SK-N-SH (cell line): ENCODE measurements at regions not wholly inside any gene's neighbourhood (a gene's known extent, or its start where the extent isn't known, plus 50 kb on each side); places are given as distances from the start of the nearest gene placed in this dataset.

ENCODE experiments used
- CTCF ChIP-seq: fragments of 200-600 bp; sonication (generic); IDR thresholded peaks from 2 replicates; pipeline ENCODE4 v1.6.1; 2017; ENCODE audit warnings: antibody characterized with exemption, mild to moderate bottlenecking, moderate library complexity
- EZH2phosphoT487 ChIP-seq: fragments of 200-600 bp; sonication (generic); IDR thresholded peaks from 2 replicates; pipeline ENCODE4 v1.6.1; 2017; ENCODE audit warnings: low read depth, mixed run types, mild to moderate bottlenecking, antibody characterized with exemption, moderate library complexity, borderline replicate concordance
- FOXJ3 ChIP-seq: sonication (generic); formaldehyde crosslinking; IDR thresholded peaks from 2 replicates; pipeline ENCODE4 v1.5.1; 2020; ENCODE audit warnings: mild to moderate bottlenecking, missing genetic modification reagents
- JUND ChIP-seq: IDR thresholded peaks from 2 replicates; pipeline ENCODE4 v1.4.0; 2012
- MAX ChIP-seq: IDR thresholded peaks from 2 replicates; pipeline ENCODE4 v1.4.0; 2012; ENCODE audit warnings: low read depth
- NRF1 ChIP-seq: IDR thresholded peaks from 2 replicates; pipeline ENCODE4 v1.6.1; 2012; ENCODE audit warnings: low read depth, mild to moderate bottlenecking, low read length
- PBX3 ChIP-seq: IDR thresholded peaks from 2 replicates; pipeline ENCODE4; 2012
- POLR2AphosphoS5 ChIP-seq: IDR thresholded peaks from 2 replicates; pipeline ENCODE4 v1.6.1; 2012; ENCODE audit warnings: low read depth, low read length
- SMC3 ChIP-seq: IDR thresholded peaks from 2 replicates; pipeline ENCODE4 v1.6.1; 2012; ENCODE audit warnings: low read depth, low read length, improper control_type of control experiment
- TEAD4 ChIP-seq: IDR thresholded peaks from 2 replicates; pipeline ENCODE4 v1.4.0; 2012; ENCODE audit warnings: mild to moderate bottlenecking, borderline replicate concordance; ENCODE audit not compliant: insufficient read depth

- TF ChIP-seq TEAD4 (no peak), JUND (no peak), POLR2AphosphoS5 (no peak), NRF1 (no peak), MAX (no peak), SMC3 (no peak), FOXJ3 (no peak), CTCF (no peak), EZH2phosphoT487 (no peak), PBX3 (no peak)
Observed at GRCh38 chr15:60191821-60192220, 187.7 kb downstream of the FOXB1 start.
